Endothelial cell of umbilical vein (primary cell): ENCODE measurements at regions not wholly inside any gene's neighbourhood (a gene's known extent, or its start where the extent isn't known, plus 50 kb on each side); places are given as distances from the start of the nearest gene placed in this dataset.

Experiments used
- BruUV-seq: library from RNA; stranded (reverse); fragments of 400-500 nt; replicated peaks from 2 replicates; lab custom pipeline; 2021; lab: Mats Ljungman, UMichigan
- CTCF ChIA-PET: fragments of 300-600, 350-600 bp; sonication (Branson Sonifier 250); formaldehyde crosslinking; loops from one replicate; lab custom pipeline; 2021; ENCODE audit warnings: antibody characterized with exemption, inconsistent platforms; lab: Charles Lee
- POLR2A ChIA-PET: fragments of 300-600, 350-600 bp; sonication (Branson Sonifier 250); formaldehyde crosslinking; loops from one replicate; lab custom pipeline; 2021; ENCODE audit warnings: antibody characterized with exemption, inconsistent platforms; lab: Charles Lee
- DNase-seq: peaks from one replicate; pipeline ENCODE4 v3.0.0-alpha.2; 2011; ENCODE audit warnings: low read depth, low spot score
- FAIRE-seq: peaks from 2 replicates; lab custom pipeline; 2011; peaks lifted over from hg19 to GRCh38; lab: Jason Lieb, UNC
- H2AFZ ChIP-seq: 2 replicates; pipeline ENCODE4 v1.6.0; 2012; ENCODE audit warnings: low read depth, low read length, control low read depth, inconsistent platforms
- H3K27ac ChIP-seq: 2 replicates; pipeline ENCODE4 v1.5.1; 2011; ENCODE audit warnings: low read depth, mild to moderate bottlenecking, control low read depth, low read length, moderate library complexity; ENCODE audit not compliant: insufficient read depth
- H3K27me3 ChIP-seq, 2 experiments: 2 replicates each; pipeline versions ENCODE4 v1.6.0 to v1.6.1; 2011; ENCODE audit warnings: low read length in 2 of 2, mixed read lengths in 1 of 2; ENCODE audit not compliant: control insufficient read depth in 2 of 2, insufficient read depth in 2 of 2
- H3K36me3 ChIP-seq, 2 experiments: 2 replicates in 1 of 2; 3 replicates in 1 of 2; pipeline ENCODE4 v1.5.1; 2011; ENCODE audit warnings: low read length in 2 of 2, mild to moderate bottlenecking in 1 of 2, moderate library complexity in 1 of 2; ENCODE audit not compliant: control insufficient read depth in 2 of 2, insufficient read depth in 2 of 2; ENCODE audit errors: extremely low read depth in 1 of 2
- H3K4me1 ChIP-seq: 3 replicates; pipeline ENCODE4 v1.5.1; 2011; ENCODE audit warnings: mild to moderate bottlenecking, low read length; ENCODE audit not compliant: control insufficient read depth, insufficient read depth; ENCODE audit errors: extremely low read depth
- H3K4me2 ChIP-seq: 2 replicates; pipeline ENCODE4 v1.6.1; 2011; ENCODE audit warnings: low read length, control low read depth, mixed read lengths; ENCODE audit not compliant: insufficient read depth
- H3K4me3 ChIP-seq, 3 experiments: fragments of 200-600 bp in 1 of 3; sonication (generic), shearing (Covaris generic) in 1 of 3; replicated peaks in 1 of 3; 2 replicates each; pipeline ENCODE4 v1.5.1; 2011 to 2016; ENCODE audit warnings: control low read depth in 3 of 3, low read length in 3 of 3, mild to moderate bottlenecking in 2 of 3, inconsistent platforms in 1 of 3, low read depth in 1 of 3, moderate library complexity in 1 of 3; ENCODE audit not compliant: insufficient read depth in 1 of 3
- H3K79me2 ChIP-seq: 2 replicates; pipeline ENCODE4 v1.6.0; 2012; ENCODE audit warnings: low read length, inconsistent platforms; ENCODE audit not compliant: control insufficient read depth, insufficient read depth
- H3K9ac ChIP-seq: replicated peaks from 2 replicates; pipeline ENCODE3; 2011; ENCODE audit warnings: low read length, control low read depth; ENCODE audit not compliant: insufficient read depth; ENCODE audit errors: extremely low read depth
- H3K9me1 ChIP-seq: replicated peaks from 3 replicates; pipeline ENCODE4 v1.6.0; 2011; ENCODE audit warnings: mild to moderate bottlenecking, low read length; ENCODE audit not compliant: control insufficient read depth, insufficient read depth; ENCODE audit errors: extremely low read depth
- H3K9me3 ChIP-seq: replicated peaks from 2 replicates; pipeline ENCODE4 v1.5.1; 2012; ENCODE audit warnings: low read length, inconsistent platforms; ENCODE audit not compliant: control insufficient read depth, insufficient read depth
- H4K20me1 ChIP-seq: replicated peaks from 2 replicates; pipeline ENCODE3; 2011; ENCODE audit warnings: mild to moderate bottlenecking, low read length; ENCODE audit not compliant: control insufficient read depth, insufficient read depth; ENCODE audit errors: extremely low read depth
- EZH2 ChIP-seq: IDR thresholded peaks from 2 replicates; pipeline ENCODE4 v1.6.1; 2012; ENCODE audit warnings: borderline replicate concordance, low read depth, mild to moderate bottlenecking, moderate library complexity, low read length, inconsistent platforms; ENCODE audit not compliant: severe bottlenecking
- FOS ChIP-seq: IDR thresholded peaks from 2 replicates; pipeline ENCODE4 v1.6.1; 2011; ENCODE audit warnings: mild to moderate bottlenecking, low read length, moderate library complexity, borderline replicate concordance; ENCODE audit not compliant: insufficient read depth
- GATA2 ChIP-seq: IDR thresholded peaks from 2 replicates; pipeline ENCODE4 v1.7.0; 2011; ENCODE audit warnings: low read depth, mild to moderate bottlenecking, moderate library complexity, mixed read lengths, low read length; ENCODE audit not compliant: insufficient read length, insufficient read depth
- JUN ChIP-seq: IDR thresholded peaks from 2 replicates; pipeline ENCODE4 v1.6.1; 2011; ENCODE audit warnings: borderline replicate concordance, low read depth; ENCODE audit not compliant: insufficient read length, insufficient read depth
- MYC ChIP-seq: IDR thresholded peaks from one replicate; pipeline ENCODE4 v1.6.1; 2011; ENCODE audit warnings: mild to moderate bottlenecking, low read depth, low read length
- POLR2A ChIP-seq: IDR thresholded peaks from 2 replicates; pipeline ENCODE4 v1.6.1; 2012; ENCODE audit warnings: low read depth, mild to moderate bottlenecking, control low read depth, low read length
- POLR2AphosphoS5 ChIP-seq: IDR thresholded peaks from 2 replicates; pipeline ENCODE4 v1.6.1; 2012; ENCODE audit warnings: low read depth, mild to moderate bottlenecking, control low read depth, low read length, moderate library complexity; ENCODE audit not compliant: insufficient read depth
- dilution Hi-C: fragments of 300-500 bp; cut with MboI; formaldehyde crosslinking; loops from one replicate; pipeline ENCODE4 v1.15.0; 2019; ENCODE audit warnings: low sequenced_read_pairs; ENCODE audit not compliant: extremely low pct_ligation_motif_present
- intact Hi-C: fragments of 100-400 bp; cut with micrococcal nuclease; formaldehyde crosslinking; loops from one replicate; pipeline ENCODE4 v1.10.0; 2022
- TF ChIP-seq, protein P1 (sequence below): IDR thresholded peaks from 2 replicates; pipeline ENCODE4 v1.6.1; 2011; ENCODE audit not compliant: insufficient read depth, insufficient read length
- TF ChIP-seq, protein P2 (sequence below), 2 donors: IDR thresholded peaks; 1 replicate in 1 of 2; 2 replicates in 1 of 2; pipeline ENCODE4 v1.5.1; 2011; ENCODE audit warnings: low read length in 2 of 2, mild to moderate bottlenecking in 2 of 2, moderate library complexity in 2 of 2, control low read depth in 1 of 2, inconsistent platforms in 1 of 2, low read depth in 1 of 2; ENCODE audit not compliant: insufficient read depth in 1 of 2; ENCODE audit errors: extremely low read depth in 1 of 2

DNA sequence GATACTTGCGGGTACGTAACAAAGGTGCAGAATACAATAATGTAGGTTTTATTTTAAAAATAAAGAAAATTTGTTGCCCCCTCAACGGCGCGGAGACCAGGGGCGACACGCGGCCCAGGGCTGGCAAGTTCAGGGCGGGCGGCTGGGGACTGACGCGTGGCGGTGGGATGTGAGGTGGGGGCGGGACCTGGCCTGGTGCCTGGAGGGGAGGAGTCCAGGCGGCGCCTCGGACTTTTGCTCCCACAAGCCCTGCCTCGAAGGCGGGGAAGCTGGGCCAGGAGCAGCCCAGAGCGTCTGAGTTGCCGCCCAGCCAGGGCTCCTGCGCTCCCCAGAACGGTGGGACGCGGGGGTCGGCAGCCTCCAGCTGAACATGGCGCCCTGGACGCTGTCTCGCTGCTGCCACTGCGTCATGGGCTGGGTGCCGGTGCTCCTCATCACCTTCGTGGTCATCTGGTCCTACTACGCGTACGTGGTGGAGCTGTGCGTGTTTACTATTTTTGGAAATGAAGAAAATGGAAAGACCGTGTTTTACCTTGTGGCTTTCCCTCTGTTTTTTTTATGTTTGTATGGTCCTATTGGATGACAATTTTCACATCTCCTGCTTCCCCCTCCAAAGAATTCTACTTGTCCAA lies 1122.8 kb upstream of the ATXN8OS start:
- ChIA-PET CTCF (no interaction called here), POLR2A (no interaction called here)
- Histone ChIP-seq H3K9me1 (no peaks in the 10 kb centered on the region), H3K79me2 (no peaks in the 10 kb centered on the region), H3K36me3 (no peaks in the 10 kb centered on the region), H3K9me3 (no peaks in the 10 kb centered on the region), H3K4me1 (no peaks in the 10 kb centered on the region), H2AFZ (no peak overlapping the region), H3K27me3 (no peaks in the 10 kb centered on the region), H3K4me3 (no peak overlapping the region), H3K9ac (no peak overlapping the region), H3K4me2 (no peak overlapping the region), H3K27ac (no peak overlapping the region), H4K20me1 (no peaks in the 10 kb centered on the region)
- intact Hi-C loops, result no loop called here
- TF ChIP-seq GATA2, result no peak
- TF ChIP-seq, protein P1, sequence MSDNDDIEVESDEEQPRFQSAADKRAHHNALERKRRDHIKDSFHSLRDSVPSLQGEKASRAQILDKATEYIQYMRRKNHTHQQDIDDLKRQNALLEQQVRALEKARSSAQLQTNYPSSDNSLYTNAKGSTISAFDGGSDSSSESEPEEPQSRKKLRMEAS, result no peak
- TF ChIP-seq JUN, result no peak
- TF ChIP-seq FOS, result no peak
- no peak for TF ChIP-seq POLR2A
- TF ChIP-seq, protein P2, sequence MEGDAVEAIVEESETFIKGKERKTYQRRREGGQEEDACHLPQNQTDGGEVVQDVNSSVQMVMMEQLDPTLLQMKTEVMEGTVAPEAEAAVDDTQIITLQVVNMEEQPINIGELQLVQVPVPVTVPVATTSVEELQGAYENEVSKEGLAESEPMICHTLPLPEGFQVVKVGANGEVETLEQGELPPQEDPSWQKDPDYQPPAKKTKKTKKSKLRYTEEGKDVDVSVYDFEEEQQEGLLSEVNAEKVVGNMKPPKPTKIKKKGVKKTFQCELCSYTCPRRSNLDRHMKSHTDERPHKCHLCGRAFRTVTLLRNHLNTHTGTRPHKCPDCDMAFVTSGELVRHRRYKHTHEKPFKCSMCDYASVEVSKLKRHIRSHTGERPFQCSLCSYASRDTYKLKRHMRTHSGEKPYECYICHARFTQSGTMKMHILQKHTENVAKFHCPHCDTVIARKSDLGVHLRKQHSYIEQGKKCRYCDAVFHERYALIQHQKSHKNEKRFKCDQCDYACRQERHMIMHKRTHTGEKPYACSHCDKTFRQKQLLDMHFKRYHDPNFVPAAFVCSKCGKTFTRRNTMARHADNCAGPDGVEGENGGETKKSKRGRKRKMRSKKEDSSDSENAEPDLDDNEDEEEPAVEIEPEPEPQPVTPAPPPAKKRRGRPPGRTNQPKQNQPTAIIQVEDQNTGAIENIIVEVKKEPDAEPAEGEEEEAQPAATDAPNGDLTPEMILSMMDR (IDR thresholded peaks at IDR 0.05; ENCODE audit: extremely low read depth in 1 of 2, insufficient read depth in 1 of 2, low read depth in 1 of 2, low read length in 2 of 2), result no peak
- no peak for TF ChIP-seq MYC
- TF ChIP-seq EZH2, result no peak
- no peak for TF ChIP-seq POLR2AphosphoS5
- BruUV-seq, result no TSS peak
- dilution Hi-C loops, result no loop called here
- FAIRE-seq, result no peak
- no peak for DNase-seq
